HEK293 (cell line): ENCODE measurements at regions not wholly inside any gene's neighbourhood (a gene's known extent, or its start where the extent isn't known, plus 50 kb on each side); places are given as distances from the start of the nearest gene placed in this dataset.

ENCODE experiments used
- CTCF ChIA-PET: fragments of 350-600 bp; formaldehyde crosslinking; extraction: SDS; loops from one replicate; lab custom pipeline; 2021; ENCODE audit warnings: antibody characterized with exemption; lab: Yijun Ruan, JAX
- POLR2A ChIA-PET: fragments of 300-600 bp; formaldehyde crosslinking; extraction: SDS; loops from one replicate; lab custom pipeline; 2020; ENCODE audit warnings: antibody characterized with exemption, inconsistent platforms; lab: Yijun Ruan, JAX
- H3K27ac ChIP-seq: fragments of 200-500 bp; sonication (Bioruptor generic); 2 replicates; pipeline ENCODE4 v1.5.1; 2014; ENCODE audit warnings: low read depth, low read length, control low read depth, inconsistent platforms; ENCODE audit errors: extremely low read depth
- H3K36me3 ChIP-seq, 2 experiments: fragments of 200-500 bp in 1 of 2; sonication (Bioruptor generic) in 1 of 2; 1 replicate in 1 of 2; 2 replicates in 1 of 2; pipeline ENCODE4 v1.5.1; 2014 to 2017; ENCODE audit warnings: inconsistent platforms in 2 of 2, low read length in 2 of 2; ENCODE audit not compliant: control insufficient read depth in 2 of 2, insufficient read depth in 1 of 2
- H3K4me1 ChIP-seq: fragments of 200-500 bp; sonication (Bioruptor generic); 2 replicates; pipeline ENCODE4 v1.5.1; 2014; ENCODE audit warnings: mild to moderate bottlenecking, low read length, inconsistent platforms; ENCODE audit not compliant: control insufficient read depth, insufficient read depth
- H3K4me3 ChIP-seq: 2 replicates; pipeline ENCODE4 v1.5.1; 2011; ENCODE audit warnings: low read depth, mild to moderate bottlenecking, control low read depth, low read length, moderate library complexity
- H3K9me3 ChIP-seq: fragments of 200-500 bp; sonication (Bioruptor generic); 2 replicates; pipeline ENCODE4 v1.5.1; 2014; ENCODE audit warnings: low read depth, low read length, inconsistent platforms; ENCODE audit not compliant: control insufficient read depth, insufficient read depth
- GFI1B ChIP-seq: fragments of 450-650 bp; formaldehyde crosslinking; IDR thresholded peaks from 2 replicates; pipeline ENCODE4 v1.5.1; 2016; ENCODE audit warnings: missing biosample characterization, missing genetic modification characterization
- HOXA7 ChIP-seq: sonication (generic); formaldehyde crosslinking; IDR thresholded peaks from 2 replicates; pipeline ENCODE4 v1.8.1; 2022; ENCODE audit warnings: missing genetic modification reagents, borderline replicate concordance
- HOXD13 ChIP-seq: sonication (generic); formaldehyde crosslinking; IDR thresholded peaks from 2 replicates; pipeline ENCODE4 v1.8.0; 2022; ENCODE audit warnings: missing genetic modification reagents, borderline replicate concordance
- MEIS1 ChIP-seq: sonication (generic); formaldehyde crosslinking; IDR thresholded peaks from 2 replicates; pipeline ENCODE4 v1.8.1; 2022; ENCODE audit warnings: missing genetic modification reagents, mild to moderate bottlenecking, borderline replicate concordance
- MZF1 ChIP-seq: fragments of 450-650 bp; formaldehyde crosslinking; IDR thresholded peaks from 2 replicates; pipeline ENCODE4 v1.5.1; 2017; ENCODE audit warnings: missing biosample characterization, missing genetic modification characterization, borderline replicate concordance
- PRDM1 ChIP-seq: fragments of 450-650 bp; formaldehyde crosslinking; IDR thresholded peaks from 2 replicates; pipeline ENCODE4; 2016; ENCODE audit warnings: missing biosample characterization, missing genetic modification characterization
- WT1 ChIP-seq: fragments of 450-650 bp; formaldehyde crosslinking; IDR thresholded peaks from 2 replicates; pipeline ENCODE4 v1.5.1; 2016; ENCODE audit warnings: missing biosample characterization, missing genetic modification characterization
- ZBTB20 ChIP-seq: fragments of 450-650 bp; formaldehyde crosslinking; IDR thresholded peaks from 2 replicates; pipeline ENCODE4 v1.5.1; 2016; ENCODE audit warnings: missing biosample characterization, missing genetic modification characterization
- ZFP3 ChIP-seq: fragments of 450-650 bp; formaldehyde crosslinking; IDR thresholded peaks from 2 replicates; pipeline ENCODE4 v1.5.1; 2016; ENCODE audit warnings: low read depth, missing biosample characterization, missing genetic modification characterization
- ZNF114 ChIP-seq: fragments of 450-650 bp; formaldehyde crosslinking; IDR thresholded peaks from 2 replicates; pipeline ENCODE4 v1.5.0; 2017; ENCODE audit warnings: missing biosample characterization, missing genetic modification characterization
- ZNF140 ChIP-seq: fragments of 450-650 bp; formaldehyde crosslinking; IDR thresholded peaks from 2 replicates; pipeline ENCODE4 v1.5.1; 2016; ENCODE audit warnings: missing biosample characterization, missing genetic modification characterization
- ZNF146 ChIP-seq: fragments of 450-650 bp; formaldehyde crosslinking; IDR thresholded peaks from 2 replicates; pipeline ENCODE4 v1.5.1; 2016; ENCODE audit warnings: missing biosample characterization, missing genetic modification characterization
- ZNF157 ChIP-seq: fragments of 450-650 bp; formaldehyde crosslinking; IDR thresholded peaks from 2 replicates; pipeline ENCODE4 v1.5.1; 2016; ENCODE audit warnings: missing biosample characterization, missing genetic modification characterization
- ZNF211 ChIP-seq: fragments of 450-650 bp; formaldehyde crosslinking; IDR thresholded peaks from 2 replicates; pipeline ENCODE4 v1.5.1; 2016; ENCODE audit warnings: low read depth, missing biosample characterization, missing genetic modification characterization
- ZNF248 ChIP-seq: fragments of 450-650 bp; formaldehyde crosslinking; IDR thresholded peaks from 2 replicates; pipeline ENCODE4 v1.5.1; 2017; ENCODE audit warnings: missing biosample characterization, missing genetic modification characterization
- ZNF266 ChIP-seq: fragments of 450-650 bp; formaldehyde crosslinking; IDR thresholded peaks from 2 replicates; pipeline ENCODE4 v1.5.1; 2016; ENCODE audit warnings: missing biosample characterization, missing genetic modification characterization, low read depth
- ZNF621 ChIP-seq: fragments of 450-650 bp; formaldehyde crosslinking; IDR thresholded peaks from 2 replicates; pipeline ENCODE4 v1.5.1; 2017; ENCODE audit warnings: missing biosample characterization, missing genetic modification characterization
- ZSCAN23 ChIP-seq: fragments of 450-650 bp; formaldehyde crosslinking; IDR thresholded peaks from 2 replicates; pipeline ENCODE4 v1.5.1; 2016; ENCODE audit warnings: missing biosample characterization, missing genetic modification characterization
- TF ChIP-seq, protein P1 (sequence below): fragments of 450-650 bp; formaldehyde crosslinking; IDR thresholded peaks from 2 replicates; pipeline ENCODE4 v1.5.1; 2016; ENCODE audit warnings: missing biosample characterization, missing genetic modification characterization
- TF ChIP-seq, protein P2 (sequence below): fragments of 450-650 bp; formaldehyde crosslinking; conservative IDR thresholded peaks from 2 replicates; pipeline ENCODE4 v1.5.1; 2016; ENCODE audit warnings: low read depth, missing biosample characterization, missing genetic modification characterization
- TF ChIP-seq, protein P3 (sequence below): fragments of 450-650 bp; formaldehyde crosslinking; IDR thresholded peaks from 2 replicates; pipeline ENCODE4 v1.5.1; 2016; ENCODE audit warnings: missing biosample characterization, missing genetic modification characterization
- TF ChIP-seq, protein P4 (sequence below): fragments of 450-650 bp; formaldehyde crosslinking; IDR thresholded peaks from 2 replicates; pipeline ENCODE4 v1.5.1; 2016; ENCODE audit warnings: missing biosample characterization, missing genetic modification characterization
- TF ChIP-seq, protein P5 (sequence below): fragments of 450-650 bp; formaldehyde crosslinking; IDR thresholded peaks from 2 replicates; pipeline ENCODE4 v1.5.1; 2016; ENCODE audit warnings: missing biosample characterization, missing genetic modification characterization, borderline replicate concordance

DNA sequence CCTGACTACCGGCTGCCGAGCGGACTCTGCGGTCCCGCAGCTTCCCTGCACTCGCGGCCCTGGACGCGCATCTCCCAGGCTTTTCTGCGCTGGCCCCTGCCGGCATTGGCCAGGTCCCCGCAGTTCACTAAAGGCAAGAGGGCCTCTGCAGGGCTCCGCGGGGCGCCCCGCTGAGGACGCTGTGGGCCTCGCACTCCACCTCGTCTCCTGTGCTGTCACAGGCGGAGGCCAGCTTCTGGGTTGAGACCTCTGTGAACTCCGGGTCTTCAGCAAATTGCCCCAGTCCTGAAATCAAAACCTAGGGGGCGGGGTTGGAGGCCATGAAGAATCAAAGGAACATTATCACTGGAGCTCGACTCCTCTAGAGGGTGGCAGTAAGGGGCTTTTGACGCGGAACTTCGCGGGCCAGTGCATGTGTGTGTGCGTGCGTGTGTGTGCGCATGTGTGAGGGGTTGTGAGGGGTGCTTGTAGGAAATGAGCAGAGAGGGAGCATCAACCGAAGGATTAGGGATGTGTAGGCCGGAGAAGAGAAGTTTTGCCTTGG lies 68.5 kb upstream of the CAPRIN2 start (continued):
- TF ChIP-seq ZNF266 (tag by site-specific recombination), result no peak
- TF ChIP-seq ZNF140 (tag by site-specific recombination), result no peak
- TF ChIP-seq ZNF621 (tag by site-specific recombination), result no peak
- TF ChIP-seq, protein P1, sequence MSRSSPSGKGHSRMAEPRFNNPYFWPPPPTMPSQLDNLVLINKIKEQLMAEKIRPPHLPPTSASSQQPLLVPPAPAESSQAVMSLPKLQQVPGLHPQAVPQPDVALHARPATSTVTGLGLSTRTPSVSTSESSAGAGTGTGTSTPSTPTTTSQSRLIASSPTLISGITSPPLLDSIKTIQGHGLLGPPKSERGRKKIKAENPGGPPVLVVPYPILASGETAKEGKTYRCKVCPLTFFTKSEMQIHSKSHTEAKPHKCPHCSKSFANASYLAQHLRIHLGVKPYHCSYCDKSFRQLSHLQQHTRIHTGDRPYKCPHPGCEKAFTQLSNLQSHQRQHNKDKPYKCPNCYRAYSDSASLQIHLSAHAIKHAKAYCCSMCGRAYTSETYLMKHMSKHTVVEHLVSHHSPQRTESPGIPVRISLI (tag by site-specific recombination), result no peak
- no peak for TF ChIP-seq ZSCAN23 (tag by site-specific recombination)
- no peak for TF ChIP-seq WT1 (tag by site-specific recombination)

DNA sequence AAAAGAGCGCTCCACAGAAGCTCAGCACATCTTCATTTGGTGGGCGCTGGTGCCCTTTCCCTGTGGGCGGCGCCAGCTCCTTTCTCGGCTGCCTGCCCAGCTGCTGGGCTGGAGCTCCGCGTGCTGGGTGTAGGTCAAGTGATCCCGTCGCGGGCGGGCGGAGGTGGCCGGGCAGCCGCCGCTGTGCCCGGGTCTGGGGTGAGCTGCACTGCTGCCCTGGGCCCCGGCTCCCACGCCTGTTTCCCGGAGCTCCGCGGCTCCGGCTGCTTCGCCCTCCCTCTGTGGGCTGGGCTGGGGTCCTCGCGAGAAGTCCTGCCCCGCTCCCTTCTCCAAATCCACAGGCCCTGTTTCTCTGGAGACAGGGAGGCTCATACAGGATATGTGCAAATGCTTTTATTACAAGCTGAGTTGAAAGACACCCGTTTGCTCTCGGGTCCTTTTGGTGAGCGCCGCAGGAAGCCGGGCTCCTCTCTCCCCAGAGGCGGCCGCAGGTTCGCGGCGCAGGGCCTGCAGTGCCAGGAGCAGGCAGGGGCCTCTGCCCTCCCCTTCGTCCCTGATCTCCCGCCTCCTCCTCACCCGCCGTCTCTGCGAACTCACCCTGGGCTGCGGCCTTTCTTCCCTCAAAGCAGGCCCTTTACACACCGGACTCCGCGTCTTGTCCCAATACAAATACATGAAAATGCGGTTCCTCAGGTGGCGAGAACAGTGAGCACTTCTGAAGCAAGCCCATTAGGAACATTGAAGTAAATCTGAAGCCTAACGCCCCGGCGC lies 67.8 kb upstream of the CAPRIN2 start:
- no peak overlapping the region for H3K4me3 ChIP-seq
- H3K9me3 ChIP-seq, result no peaks in the 10 kb centered on the region
- ChIA-PET POLR2A (no interaction called here), CTCF (no interaction called here)
- no peaks in the 10 kb centered on the region for H3K36me3 ChIP-seq
- no peaks in the 10 kb centered on the region for H3K4me1 ChIP-seq
- H3K27ac ChIP-seq, result no peak overlapping the region
- TF ChIP-seq ZNF157 (tag by site-specific recombination) (no peak), ZBTB20 (no peak), ZNF248 (no peak), MZF1 (tag by site-specific recombination) (no peak), ZFP3 (tag by site-specific recombination) (no peak), ZNF146 (tag by site-specific recombination) (no peak), ZNF211 (tag by site-specific recombination) (no peak), MEIS1 (CRISPR knock-in tag) (no peak), GFI1B (tag by site-specific recombination) (no peak), HOXD13 (CRISPR knock-in tag) (no peak), ZNF114 (no peak), PRDM1 (no peak), HOXA7 (CRISPR knock-in tag) (no peak)
- TF ChIP-seq, protein P2, sequence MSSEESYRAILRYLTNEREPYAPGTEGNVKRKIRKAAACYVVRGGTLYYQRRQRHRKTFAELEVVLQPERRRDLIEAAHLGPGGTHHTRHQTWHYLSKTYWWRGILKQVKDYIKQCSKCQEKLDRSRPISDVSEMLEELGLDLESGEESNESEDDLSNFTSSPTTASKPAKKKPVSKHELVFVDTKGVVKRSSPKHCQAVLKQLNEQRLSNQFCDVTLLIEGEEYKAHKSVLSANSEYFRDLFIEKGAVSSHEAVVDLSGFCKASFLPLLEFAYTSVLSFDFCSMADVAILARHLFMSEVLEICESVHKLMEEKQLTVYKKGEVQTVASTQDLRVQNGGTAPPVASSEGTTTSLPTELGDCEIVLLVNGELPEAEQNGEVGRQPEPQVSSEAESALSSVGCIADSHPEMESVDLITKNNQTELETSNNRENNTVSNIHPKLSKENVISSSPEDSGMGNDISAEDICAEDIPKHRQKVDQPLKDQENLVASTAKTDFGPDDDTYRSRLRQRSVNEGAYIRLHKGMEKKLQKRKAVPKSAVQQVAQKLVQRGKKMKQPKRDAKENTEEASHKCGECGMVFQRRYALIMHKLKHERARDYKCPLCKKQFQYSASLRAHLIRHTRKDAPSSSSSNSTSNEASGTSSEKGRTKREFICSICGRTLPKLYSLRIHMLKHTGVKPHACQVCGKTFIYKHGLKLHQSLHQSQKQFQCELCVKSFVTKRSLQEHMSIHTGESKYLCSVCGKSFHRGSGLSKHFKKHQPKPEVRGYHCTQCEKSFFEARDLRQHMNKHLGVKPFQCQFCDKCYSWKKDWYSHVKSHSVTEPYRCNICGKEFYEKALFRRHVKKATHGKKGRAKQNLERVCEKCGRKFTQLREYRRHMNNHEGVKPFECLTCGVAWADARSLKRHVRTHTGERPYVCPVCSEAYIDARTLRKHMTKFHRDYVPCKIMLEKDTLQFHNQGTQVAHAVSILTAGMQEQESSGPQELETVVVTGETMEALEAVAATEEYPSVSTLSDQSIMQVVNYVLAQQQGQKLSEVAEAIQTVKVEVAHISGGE, result no peak
- TF ChIP-seq, protein P3, sequence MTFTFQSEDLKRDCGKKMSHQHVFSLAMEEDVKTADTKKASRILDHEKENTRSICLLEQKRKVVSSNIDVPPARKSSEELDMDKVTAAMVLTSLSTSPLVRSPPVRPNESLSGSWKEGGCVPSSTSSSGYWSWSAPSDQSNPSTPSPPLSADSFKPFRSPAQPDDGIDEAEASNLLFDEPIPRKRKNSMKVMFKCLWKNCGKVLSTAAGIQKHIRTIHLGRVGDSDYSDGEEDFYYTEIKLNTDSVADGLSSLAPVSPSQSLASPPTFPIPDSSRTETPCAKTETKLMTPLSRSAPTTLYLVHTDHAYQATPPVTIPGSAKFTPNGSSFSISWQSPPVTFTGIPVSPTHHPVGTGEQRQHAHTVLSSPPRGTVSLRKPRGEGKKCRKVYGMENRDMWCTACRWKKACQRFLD (tag by site-specific recombination), result no peak
- TF ChIP-seq, protein P4, sequence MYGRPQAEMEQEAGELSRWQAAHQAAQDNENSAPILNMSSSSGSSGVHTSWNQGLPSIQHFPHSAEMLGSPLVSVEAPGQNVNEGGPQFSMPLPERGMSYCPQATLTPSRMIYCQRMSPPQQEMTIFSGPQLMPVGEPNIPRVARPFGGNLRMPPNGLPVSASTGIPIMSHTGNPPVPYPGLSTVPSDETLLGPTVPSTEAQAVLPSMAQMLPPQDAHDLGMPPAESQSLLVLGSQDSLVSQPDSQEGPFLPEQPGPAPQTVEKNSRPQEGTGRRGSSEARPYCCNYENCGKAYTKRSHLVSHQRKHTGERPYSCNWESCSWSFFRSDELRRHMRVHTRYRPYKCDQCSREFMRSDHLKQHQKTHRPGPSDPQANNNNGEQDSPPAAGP (tag by site-specific recombination), result no peak
- TF ChIP-seq, protein P5, sequence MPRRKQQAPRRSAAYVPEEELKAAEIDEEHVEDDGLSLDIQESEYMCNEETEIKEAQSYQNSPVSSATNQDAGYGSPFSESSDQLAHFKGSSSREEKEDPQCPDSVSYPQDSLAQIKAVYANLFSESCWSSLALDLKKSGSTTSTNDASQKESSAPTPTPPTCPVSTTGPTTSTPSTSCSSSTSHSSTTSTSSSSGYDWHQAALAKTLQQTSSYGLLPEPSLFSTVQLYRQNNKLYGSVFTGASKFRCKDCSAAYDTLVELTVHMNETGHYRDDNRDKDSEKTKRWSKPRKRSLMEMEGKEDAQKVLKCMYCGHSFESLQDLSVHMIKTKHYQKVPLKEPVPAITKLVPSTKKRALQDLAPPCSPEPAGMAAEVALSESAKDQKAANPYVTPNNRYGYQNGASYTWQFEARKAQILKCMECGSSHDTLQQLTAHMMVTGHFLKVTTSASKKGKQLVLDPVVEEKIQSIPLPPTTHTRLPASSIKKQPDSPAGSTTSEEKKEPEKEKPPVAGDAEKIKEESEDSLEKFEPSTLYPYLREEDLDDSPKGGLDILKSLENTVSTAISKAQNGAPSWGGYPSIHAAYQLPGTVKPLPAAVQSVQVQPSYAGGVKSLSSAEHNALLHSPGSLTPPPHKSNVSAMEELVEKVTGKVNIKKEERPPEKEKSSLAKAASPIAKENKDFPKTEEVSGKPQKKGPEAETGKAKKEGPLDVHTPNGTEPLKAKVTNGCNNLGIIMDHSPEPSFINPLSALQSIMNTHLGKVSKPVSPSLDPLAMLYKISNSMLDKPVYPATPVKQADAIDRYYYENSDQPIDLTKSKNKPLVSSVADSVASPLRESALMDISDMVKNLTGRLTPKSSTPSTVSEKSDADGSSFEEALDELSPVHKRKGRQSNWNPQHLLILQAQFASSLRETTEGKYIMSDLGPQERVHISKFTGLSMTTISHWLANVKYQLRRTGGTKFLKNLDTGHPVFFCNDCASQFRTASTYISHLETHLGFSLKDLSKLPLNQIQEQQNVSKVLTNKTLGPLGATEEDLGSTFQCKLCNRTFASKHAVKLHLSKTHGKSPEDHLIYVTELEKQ (tag by site-specific recombination), result no peak
